ENCODE measurements at regions not wholly inside any gene's neighbourhood (a gene's known extent, or its start where the extent isn't known, plus 50 kb on each side); places are given as distances from the start of the nearest gene placed in this dataset.

GRCh38 chr6:138689849-138690248 is 83.7 kb upstream of the CCDC28A start:
- H2BK20ac ChIP-seq (ENCODE audit: low read length), result no peak overlapping the region
- no peak overlapping the region for H3K14ac ChIP-seq (ENCODE audit: insufficient read length)
- CTCF ChIA-PET (ENCODE audit: partially characterized antibody), result interaction anchor here (0.6 to 0.9 kb wide), 2 partner anchors 11 to 50 kb away, joined by 3 to 4 read pairs; no protein-coding TSS in a partner anchor
- H3K9ac ChIP-seq (replicated peaks in 1 of 4; ENCODE audit: extremely low read depth in 1 of 4, low read depth in 3 of 4, low read length in 3 of 4), result no peak overlapping the region
- peak overlapping the region; percentile 49; the same call in 1 of the 2 replicates for H2BK15ac ChIP-seq (ENCODE audit: low read length)
- H3K18ac ChIP-seq (ENCODE audit: extremely low read depth, low read length), result no peak overlapping the region
- H2BK5ac ChIP-seq (ENCODE audit: low read depth, low read length), result no peak overlapping the region
- no peaks in the 10 kb centered on the region; the same call in 1 of the 2 replicates for H3K79me1 ChIP-seq (ENCODE audit: low read depth, low read length)
- no peak overlapping the region for H3K4me3 ChIP-seq (ENCODE audit: extremely low read depth in 1 of 4, insufficient read depth in 2 of 4, low read depth in 3 of 4, low read length in 4 of 4)
- H3K79me2 ChIP-seq (ENCODE audit: control insufficient read depth in 1 of 2, insufficient read depth in 2 of 2, low read length in 2 of 2), result peaks cover 0 to 58% of the 10 kb centered on the region in 2 experiments; a peak in 3 of 4 replicates
- peaks cover 2% of the 10 kb centered on the region in 2 experiments for H4K20me1 ChIP-seq (replicated peaks in 1 of 2; ENCODE audit: control insufficient read depth in 1 of 2, insufficient read depth in 2 of 2, low read length in 2 of 2)
- whole genome bisulfite sequencing, 2 experiments (ENCODE audit: extremely low coverage in 1 of 2, insufficient coverage in 1 of 2, insufficient read length in 1 of 2, insufficient replicate concordance in 2 of 2, low coverage in 1 of 2, low lambda C conversion rate in 2 of 2, missing lambda C conversion rate in 1 of 2), result 85% methylated on average over 6 of the region's 6 CpGs; no CpG with 5 or more reads in 1 of the 2 experiments
- DNase-seq (ENCODE audit: low read depth in 1 of 2, low spot score in 2 of 2), result no peak
- H3K4ac ChIP-seq (replicated peaks; ENCODE audit: insufficient read length, low read depth, low read length), result no peak overlapping the region
- no peaks in the 10 kb centered on the region; a peak in 2 of 8 replicates for H3K36me3 ChIP-seq (ENCODE audit: control insufficient read depth in 2 of 4, insufficient read depth in 4 of 4, low read length in 3 of 4)
- no peak overlapping the region for H3K4me2 ChIP-seq (ENCODE audit: insufficient read depth in 1 of 2, low read depth in 2 of 2, low read length in 2 of 2)
- no peaks in the 10 kb centered on the region for H3K9me3 ChIP-seq (ENCODE audit: insufficient read depth in 2 of 2, low read depth in 1 of 2, low read length in 1 of 2)
- H4K91ac ChIP-seq (replicated peaks; ENCODE audit: insufficient read length, low read length), result no peak overlapping the region
- H3K23me2 ChIP-seq (ENCODE audit: low read depth, low read length), result peaks cover 8% of the 10 kb centered on the region; the same call in 1 of the 2 replicates
- no peak overlapping the region for H2BK120ac ChIP-seq (replicated peaks; ENCODE audit: low read depth, low read length)
- no peak overlapping the region for H2AFZ ChIP-seq (ENCODE audit: low read length)
- H4K5ac ChIP-seq (ENCODE audit: insufficient read length, low read depth, low read length), result no peak overlapping the region
- no peak overlapping the region for H3K23ac ChIP-seq (ENCODE audit: insufficient read length)
- H4K8ac ChIP-seq (ENCODE audit: extremely low read depth, insufficient read depth, low read length), result no peak overlapping the region
- H3K27ac ChIP-seq (ENCODE audit: low read depth, low read length), result no peak overlapping the region
- no peak overlapping the region for H2BK12ac ChIP-seq (ENCODE audit: low read depth, low read length)
- no peak for FAIRE-seq
- POLR2A ChIA-PET (ENCODE audit: partially characterized antibody), result interaction anchor here (1.0 to 1.9 kb wide), 3 partner anchors 11 to 83 kb away, joined by 3 to 5 read pairs (median 5); partner anchors contain the start of gene CCDC28A
- H3K4me1 ChIP-seq (replicated peaks in 1 of 4; ENCODE audit: control insufficient read depth in 3 of 4, insufficient read depth in 4 of 4, low read length in 3 of 4), result peaks cover 0 to 6% (median 2%) of the 10 kb centered on the region in 4 experiments; a peak in 4 of 7 replicates
- no peak overlapping the region for H3K56ac ChIP-seq (replicated peaks; ENCODE audit: insufficient read length, low read depth, low read length)
- H3K27me3 ChIP-seq (replicated peaks in 1 of 4; ENCODE audit: control insufficient read depth in 3 of 4, extremely low read depth in 1 of 4, insufficient read depth in 3 of 4, low read length in 3 of 4), result peaks cover 0 to 3% (median 0%) of the 10 kb centered on the region in 4 experiments; a peak in 2 of 7 replicates
- no peak overlapping the region for H2AK5ac ChIP-seq (ENCODE audit: low read depth, low read length)
- TF ChIP-seq CBX8 (IDR thresholded peaks at IDR 0.05; ENCODE audit: borderline replicate concordance, low read depth, low read length) (no peak), RFX5 (IDR thresholded peaks at IDR 0.05; ENCODE audit: borderline replicate concordance, low read depth, low read length) (no peak)
